ENCODE measurements at regions not wholly inside any gene's neighbourhood (a gene's known extent, or its start where the extent isn't known, plus 50 kb on each side); places are given as distances from the start of the nearest gene placed in this dataset.

DNA sequence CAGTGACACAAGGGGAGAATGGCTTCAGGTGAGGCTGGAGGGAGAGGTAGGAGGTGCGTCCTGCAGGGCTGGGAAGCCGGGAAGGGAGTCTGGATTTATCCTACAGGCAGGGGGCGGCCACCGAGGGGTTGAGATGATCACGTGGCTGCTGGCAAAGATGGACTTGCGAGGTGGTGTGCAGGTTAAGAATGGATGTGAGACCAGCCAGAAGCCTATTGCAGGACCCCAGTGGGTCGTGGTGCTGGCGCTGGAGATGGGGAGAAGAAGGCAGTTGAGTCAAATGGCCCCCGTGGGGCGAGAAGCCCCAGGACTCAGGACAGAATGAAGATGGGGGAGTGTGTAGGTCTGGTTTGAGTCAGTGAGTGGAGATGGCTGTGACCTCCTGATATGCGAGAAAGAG lies 183.1 kb downstream of the FAM43A start:
- Mint-ChIP-seq H3K9me3 (no peaks in the 10 kb centered on the region), H3K36me3 (no peaks in the 10 kb centered on the region), H3K27me3 (ENCODE audit: low read depth in 2 of 2) (peaks cover 15 to 47% of the 10 kb centered on the region in 2 donors), H3K4me3 (no peak overlapping the region), H3K27ac (no peak overlapping the region), H3K4me1 (peaks cover 0 to 5% of the 10 kb centered on the region in 2 donors)
- H3K27me3 ChIP-seq (ENCODE audit: control insufficient read depth, insufficient read depth, low read length): no peaks in the 10 kb centered on the region
- intact Hi-C loops (cut with micrococcal nuclease): no loop called here
- H3K36me3 ChIP-seq (ENCODE audit: control insufficient read depth, insufficient read depth, low read length): no peaks in the 10 kb centered on the region
- no peaks in the 10 kb centered on the region for H3K9me3 ChIP-seq (ENCODE audit: control insufficient read depth, insufficient read depth, low read length)
- ATAC-seq: no peak
- 88% methylated on average over 11 of the region's 11 CpGs for WGBS (ENCODE audit: insufficient coverage)
- TF ChIP-seq, protein P1, sequence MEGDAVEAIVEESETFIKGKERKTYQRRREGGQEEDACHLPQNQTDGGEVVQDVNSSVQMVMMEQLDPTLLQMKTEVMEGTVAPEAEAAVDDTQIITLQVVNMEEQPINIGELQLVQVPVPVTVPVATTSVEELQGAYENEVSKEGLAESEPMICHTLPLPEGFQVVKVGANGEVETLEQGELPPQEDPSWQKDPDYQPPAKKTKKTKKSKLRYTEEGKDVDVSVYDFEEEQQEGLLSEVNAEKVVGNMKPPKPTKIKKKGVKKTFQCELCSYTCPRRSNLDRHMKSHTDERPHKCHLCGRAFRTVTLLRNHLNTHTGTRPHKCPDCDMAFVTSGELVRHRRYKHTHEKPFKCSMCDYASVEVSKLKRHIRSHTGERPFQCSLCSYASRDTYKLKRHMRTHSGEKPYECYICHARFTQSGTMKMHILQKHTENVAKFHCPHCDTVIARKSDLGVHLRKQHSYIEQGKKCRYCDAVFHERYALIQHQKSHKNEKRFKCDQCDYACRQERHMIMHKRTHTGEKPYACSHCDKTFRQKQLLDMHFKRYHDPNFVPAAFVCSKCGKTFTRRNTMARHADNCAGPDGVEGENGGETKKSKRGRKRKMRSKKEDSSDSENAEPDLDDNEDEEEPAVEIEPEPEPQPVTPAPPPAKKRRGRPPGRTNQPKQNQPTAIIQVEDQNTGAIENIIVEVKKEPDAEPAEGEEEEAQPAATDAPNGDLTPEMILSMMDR (IDR thresholded peaks at IDR 0.05): no peak
- H3K27ac ChIP-seq (ENCODE audit: low read length): no peak overlapping the region
- no peak for DNase-seq
- H3K4me3 ChIP-seq (ENCODE audit: low read length): no peak overlapping the region
- H3K4me1 ChIP-seq (ENCODE audit: control insufficient read depth, insufficient read depth, low read length): peaks cover 7% of the 10 kb centered on the region

DNA sequence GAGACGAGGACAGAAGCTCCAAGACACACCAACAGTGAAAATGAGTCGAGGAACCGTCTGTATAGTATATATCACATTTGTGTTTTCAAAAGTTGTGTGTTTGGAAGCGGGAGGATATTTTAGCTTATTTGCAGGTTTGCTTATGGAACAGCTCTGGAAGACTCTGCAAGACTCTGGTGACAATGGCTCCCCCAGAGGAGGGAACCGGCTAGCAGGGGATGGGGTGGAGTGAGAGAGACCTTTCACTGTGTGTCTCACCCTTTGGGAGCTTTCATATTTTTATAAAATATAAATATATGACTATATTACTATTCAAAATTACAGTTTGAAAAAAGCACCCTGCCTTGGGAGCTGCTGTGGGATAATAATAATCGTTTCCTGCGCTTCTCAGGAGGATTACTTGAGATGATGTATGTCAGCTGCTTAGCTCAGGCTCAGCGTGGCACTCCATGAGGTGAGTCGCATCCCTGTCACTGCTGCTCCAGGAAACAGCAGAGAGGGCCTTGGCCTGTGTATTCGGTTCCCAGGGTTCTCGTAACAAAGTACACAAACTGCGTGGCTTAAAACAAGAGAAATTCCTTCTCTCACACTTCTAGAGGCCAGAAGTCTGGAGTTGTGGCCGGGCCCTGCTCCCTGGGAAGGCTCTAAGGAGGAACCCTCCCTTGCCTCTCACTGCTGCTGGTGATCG lies 183.9 kb downstream of the FAM43A start:
- no peaks in the 10 kb centered on the region for H3K27me3 ChIP-seq (ENCODE audit: control insufficient read depth, insufficient read depth, low read length)
- intact Hi-C loops (cut with micrococcal nuclease): no loop called here
- peaks cover 7% of the 10 kb centered on the region for H3K4me1 ChIP-seq (ENCODE audit: control insufficient read depth, insufficient read depth, low read length)
- no peak overlapping the region for H3K27ac ChIP-seq (ENCODE audit: low read length)
- no peaks in the 10 kb centered on the region for H3K36me3 ChIP-seq (ENCODE audit: control insufficient read depth, insufficient read depth, low read length)
- TF ChIP-seq, protein P1 (IDR thresholded peaks at IDR 0.05): no peak
- H3K36me3 Mint-ChIP-seq: no peaks in the 10 kb centered on the region
- ATAC-seq: no peak
- DNase-seq: no peak
- H3K27ac Mint-ChIP-seq: no peak overlapping the region
- H3K4me3 ChIP-seq (ENCODE audit: low read length): no peak overlapping the region
- 92% methylated on average over 13 of the region's 14 CpGs for WGBS (ENCODE audit: insufficient coverage)
- no peak overlapping the region for H3K4me3 Mint-ChIP-seq
- H3K9me3 ChIP-seq (ENCODE audit: control insufficient read depth, insufficient read depth, low read length): no peaks in the 10 kb centered on the region
- no peaks in the 10 kb centered on the region for H3K9me3 Mint-ChIP-seq
- H3K27me3 Mint-ChIP-seq (ENCODE audit: low read depth in 2 of 2): peaks cover 15 to 45% of the 10 kb centered on the region in 2 donors
- H3K4me1 Mint-ChIP-seq: peaks cover 0 to 5% of the 10 kb centered on the region in 2 donors

DNA sequence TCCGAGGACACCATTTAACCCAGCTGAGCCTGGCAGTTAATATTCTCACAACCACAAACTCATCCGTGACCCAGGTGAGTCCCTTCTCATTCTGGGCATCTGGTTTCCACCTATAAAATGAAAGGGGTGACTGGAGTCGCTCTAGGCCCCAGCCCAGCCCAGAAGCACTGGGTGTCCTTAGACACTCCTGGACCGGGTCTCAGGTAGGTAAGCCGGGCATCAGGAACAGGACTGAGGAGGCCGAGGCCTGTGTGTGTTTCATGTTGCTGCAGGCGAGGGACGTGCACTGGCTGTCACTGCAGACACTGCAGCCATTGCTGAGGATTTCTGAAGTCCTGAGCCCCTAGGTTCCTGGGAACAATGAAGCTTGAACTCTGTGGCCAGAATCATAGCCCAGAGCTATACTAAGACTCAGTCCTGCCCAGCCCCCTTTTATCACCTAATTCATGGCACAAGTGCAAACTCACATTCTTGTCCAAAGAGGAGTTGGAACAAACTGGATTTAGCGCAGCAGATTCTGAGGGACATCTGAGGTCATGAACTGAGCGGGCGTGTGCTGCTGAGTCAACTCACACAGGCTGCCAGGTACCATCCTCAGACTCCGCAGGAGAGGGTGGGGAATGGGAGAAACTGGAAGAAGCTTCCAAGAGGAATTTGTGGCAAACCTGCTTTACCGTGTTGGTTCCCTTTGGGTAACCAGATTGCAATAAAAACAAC lies 184.9 kb downstream of the FAM43A start:
- Mint-ChIP-seq H3K27ac (no peak overlapping the region), H3K36me3 (no peaks in the 10 kb centered on the region), H3K4me1 (peaks cover 0 to 5% of the 10 kb centered on the region in 2 donors), H3K4me3 (no peak overlapping the region), H3K27me3 (ENCODE audit: low read depth in 2 of 2) (peaks cover 11 to 37% of the 10 kb centered on the region in 2 donors), H3K9me3 (no peaks in the 10 kb centered on the region)
- no peaks in the 10 kb centered on the region for H3K36me3 ChIP-seq (ENCODE audit: control insufficient read depth, insufficient read depth, low read length)
- no peaks in the 10 kb centered on the region for H3K9me3 ChIP-seq (ENCODE audit: control insufficient read depth, insufficient read depth, low read length)
- ATAC-seq (no peak), DNase-seq (no peak)
- intact Hi-C loops (cut with micrococcal nuclease): no loop called here
- no peaks in the 10 kb centered on the region for H3K27me3 ChIP-seq (ENCODE audit: control insufficient read depth, insufficient read depth, low read length)
- H3K4me1 ChIP-seq (ENCODE audit: control insufficient read depth, insufficient read depth, low read length): peaks cover 7% of the 10 kb centered on the region
- no peak overlapping the region for H3K27ac ChIP-seq (ENCODE audit: low read length)
- TF ChIP-seq, protein P1 (IDR thresholded peaks at IDR 0.05): no peak
- H3K4me3 ChIP-seq (ENCODE audit: low read length): no peak overlapping the region
- WGBS (ENCODE audit: insufficient coverage): 88% methylated on average over 12 of the region's 13 CpGs
